HEK293 (cell line): ENCODE measurements at regions not wholly inside any gene's neighbourhood (a gene's known extent, or its start where the extent isn't known, plus 50 kb on each side); places are given as distances from the start of the nearest gene placed in this dataset.

Source experiments
- SETDB1 ChIP-seq: IDR thresholded peaks from one replicate; pipeline ENCODE4 v1.6.1; 2017; ENCODE audit warnings: mild to moderate bottlenecking, low read length, moderate library complexity, mixed read lengths; ENCODE audit not compliant: insufficient read length
- ZNF133 ChIP-seq: fragments of 450-650 bp; formaldehyde crosslinking; IDR thresholded peaks from 2 replicates; pipeline ENCODE4 v1.5.1; 2016; ENCODE audit warnings: missing biosample characterization, missing genetic modification characterization
- ZNF140 ChIP-seq: fragments of 450-650 bp; formaldehyde crosslinking; IDR thresholded peaks from 2 replicates; pipeline ENCODE4 v1.5.1; 2016; ENCODE audit warnings: missing biosample characterization, missing genetic modification characterization
- ZNF19 ChIP-seq: fragments of 450-650 bp; formaldehyde crosslinking; IDR thresholded peaks from 2 replicates; pipeline ENCODE4; 2016; ENCODE audit warnings: missing biosample characterization, missing genetic modification characterization, low read depth
- ZNF274 ChIP-seq, 2 experiments: fragments of 200-500 bp in 1 of 2; fragments of 450-650 bp in 1 of 2; sonication (Bioruptor generic) in 1 of 2; formaldehyde crosslinking in 1 of 2; IDR thresholded peaks; 2 replicates each; pipeline versions ENCODE4 v1.5.1 to v1.6.1; 2014 to 2016; ENCODE audit warnings: borderline replicate concordance in 1 of 2, inconsistent platforms in 1 of 2, low read length in 1 of 2, missing biosample characterization in 1 of 2, missing genetic modification characterization in 1 of 2
- ZNF292 ChIP-seq: fragments of 450-650 bp; formaldehyde crosslinking; IDR thresholded peaks from 2 replicates; pipeline ENCODE4 v1.5.1; 2016; ENCODE audit warnings: low read depth, missing biosample characterization, missing genetic modification characterization, borderline replicate concordance
- ZNF366 ChIP-seq: fragments of 450-650 bp; formaldehyde crosslinking; conservative IDR thresholded peaks from 2 replicates; pipeline ENCODE4 v1.5.1; 2016; ENCODE audit warnings: missing biosample characterization, missing genetic modification characterization
- ZNF837 ChIP-seq: fragments of 450-650 bp; formaldehyde crosslinking; IDR thresholded peaks from 2 replicates; pipeline ENCODE4 v1.5.1; 2016; ENCODE audit warnings: missing biosample characterization, missing genetic modification characterization
- TF ChIP-seq, protein P1 (sequence below): fragments of 450-650 bp; formaldehyde crosslinking; IDR thresholded peaks from 2 replicates; pipeline ENCODE4 v1.5.1; 2016; ENCODE audit warnings: missing biosample characterization, missing genetic modification characterization

DNA sequence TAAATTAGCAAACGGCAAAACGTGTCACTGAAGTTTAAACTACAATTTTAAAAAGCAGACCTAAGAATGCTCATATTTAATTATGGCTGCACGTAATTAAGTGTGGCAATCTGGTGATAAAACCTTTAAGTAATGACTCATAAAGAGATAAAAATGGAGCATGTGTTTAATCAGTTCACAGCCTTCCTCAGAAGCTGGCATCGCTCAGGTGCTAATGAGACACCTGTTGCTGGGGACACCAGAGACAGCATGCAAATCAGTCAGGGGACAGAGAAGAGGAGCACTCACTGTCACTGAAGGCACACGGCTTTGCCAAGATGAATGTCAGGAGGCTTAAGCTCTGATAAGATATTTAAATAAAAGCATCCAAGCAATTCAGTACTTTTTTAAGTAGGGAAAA, 840.3 kb downstream of the GALC start:
- TF ChIP-seq ZNF140 (no peak), ZNF19 (tag by site-specific recombination) (no peak), ZNF133 (tag by site-specific recombination) (no peak), ZNF274 (IDR thresholded peaks at IDR 0.05; ENCODE audit: low read length) (no peak), ZNF274 (tag by site-specific recombination; IDR thresholded peaks at IDR 0.05; ENCODE audit: borderline replicate concordance) (no peak), ZNF837 (tag by site-specific recombination) (no peak), ZNF292 (tag by site-specific recombination) (no peak), ZNF366 (tag by site-specific recombination) (no peak), SETDB1 (no peak)
- TF ChIP-seq, protein P1, sequence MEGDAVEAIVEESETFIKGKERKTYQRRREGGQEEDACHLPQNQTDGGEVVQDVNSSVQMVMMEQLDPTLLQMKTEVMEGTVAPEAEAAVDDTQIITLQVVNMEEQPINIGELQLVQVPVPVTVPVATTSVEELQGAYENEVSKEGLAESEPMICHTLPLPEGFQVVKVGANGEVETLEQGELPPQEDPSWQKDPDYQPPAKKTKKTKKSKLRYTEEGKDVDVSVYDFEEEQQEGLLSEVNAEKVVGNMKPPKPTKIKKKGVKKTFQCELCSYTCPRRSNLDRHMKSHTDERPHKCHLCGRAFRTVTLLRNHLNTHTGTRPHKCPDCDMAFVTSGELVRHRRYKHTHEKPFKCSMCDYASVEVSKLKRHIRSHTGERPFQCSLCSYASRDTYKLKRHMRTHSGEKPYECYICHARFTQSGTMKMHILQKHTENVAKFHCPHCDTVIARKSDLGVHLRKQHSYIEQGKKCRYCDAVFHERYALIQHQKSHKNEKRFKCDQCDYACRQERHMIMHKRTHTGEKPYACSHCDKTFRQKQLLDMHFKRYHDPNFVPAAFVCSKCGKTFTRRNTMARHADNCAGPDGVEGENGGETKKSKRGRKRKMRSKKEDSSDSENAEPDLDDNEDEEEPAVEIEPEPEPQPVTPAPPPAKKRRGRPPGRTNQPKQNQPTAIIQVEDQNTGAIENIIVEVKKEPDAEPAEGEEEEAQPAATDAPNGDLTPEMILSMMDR (tag by site-specific recombination): no peak
